Medulla oblongata (tissue), 1 donor: ENCODE measurements at regions not wholly inside any gene's neighbourhood (a gene's known extent, or its start where the extent isn't known, plus 50 kb on each side); places are given as distances from the start of the nearest gene placed in this dataset.

Experiments
- DNase-seq: peaks from one replicate; pipeline ENCODE4 v3.0.0-alpha.2; 2015; ENCODE audit errors: extremely low spot score

DNA sequence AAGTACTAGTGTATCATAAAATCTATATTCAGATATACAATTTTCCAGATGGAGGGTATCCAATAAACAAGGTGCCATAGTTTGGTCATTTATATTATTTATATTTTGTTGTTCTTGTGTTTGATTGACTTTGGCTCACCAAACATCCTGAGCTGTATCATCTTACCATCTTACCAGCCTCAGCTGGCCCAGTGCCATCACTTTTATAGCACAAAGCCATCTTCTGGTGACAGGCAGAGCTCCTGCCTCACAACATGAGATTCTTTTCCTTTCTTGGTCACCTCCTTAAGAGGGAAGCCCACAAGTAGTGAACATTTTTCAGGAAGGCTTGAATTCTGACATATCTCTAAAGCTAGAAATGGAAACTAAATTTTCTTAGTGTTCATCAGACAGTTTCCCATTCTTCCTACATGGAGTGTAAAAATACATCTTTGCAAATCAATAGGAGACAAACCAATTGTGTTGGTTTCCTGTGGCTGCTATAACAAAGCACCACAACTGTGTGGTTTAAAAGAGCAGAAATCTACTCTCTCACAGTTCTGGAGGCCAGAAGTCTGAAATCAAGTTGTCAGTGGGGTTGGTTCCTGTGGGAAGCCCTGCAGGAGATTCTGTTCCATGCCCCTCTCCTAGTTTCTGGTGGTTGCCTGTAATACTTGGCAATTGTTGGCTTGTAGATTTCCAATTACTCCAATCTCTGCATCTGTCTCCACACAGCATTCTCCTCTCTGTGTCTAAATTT is 341.8 kb downstream of the MAN2A1 start:
- DNase-seq, result no peak

DNA sequence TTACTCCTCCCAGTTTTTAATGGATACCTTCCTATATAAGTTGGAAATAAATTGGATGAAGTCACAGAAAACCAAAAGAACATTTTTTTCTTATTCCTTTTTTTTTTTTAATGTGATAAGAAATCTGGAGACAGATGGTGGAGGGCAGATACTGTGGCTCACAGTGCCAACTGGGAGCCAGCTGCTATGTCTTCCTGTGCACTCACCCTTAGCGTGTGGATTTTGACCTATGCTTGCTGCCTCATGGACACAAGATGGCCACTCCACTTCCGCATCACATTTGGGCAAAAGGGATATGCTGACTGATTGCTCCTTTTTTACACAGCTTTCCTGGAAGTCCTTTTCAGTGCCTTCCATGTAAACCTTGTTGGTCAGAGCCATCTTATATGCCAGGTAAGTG is 342.6 kb downstream of the MAN2A1 start:
- no peak for DNase-seq

DNA sequence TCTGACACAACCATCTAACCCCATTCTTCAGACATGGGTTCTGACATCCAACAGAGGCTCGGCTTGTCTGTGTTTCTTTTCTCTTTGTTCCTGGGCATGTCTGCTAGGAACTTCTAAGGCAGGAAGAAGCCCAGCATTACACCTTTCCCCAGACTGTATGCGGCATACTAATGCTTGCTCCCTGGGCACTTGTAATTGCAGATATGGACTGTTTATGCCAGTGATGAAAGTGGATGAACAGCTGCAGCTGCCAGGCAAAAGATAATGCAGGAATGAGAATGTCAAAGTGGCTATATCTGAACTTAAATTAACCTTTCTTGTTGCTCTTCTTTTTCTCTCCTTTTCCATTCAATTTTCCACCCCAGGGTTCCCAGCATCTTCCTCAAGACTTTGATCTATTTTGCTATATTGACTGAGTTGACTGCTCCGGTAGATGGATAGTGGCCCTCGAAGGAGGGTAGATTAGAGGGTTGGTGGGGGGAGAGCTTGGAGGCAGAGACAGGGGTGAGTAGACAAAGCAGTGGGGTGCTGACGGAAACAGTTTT is 344.4 kb downstream of the MAN2A1 start:
- no peak for DNase-seq

- DNase-seq, result peak; percentile 7
These were observed 348.7 kb downstream of the MAN2A1 start for GRCh38 chr5:110038297-110038997.

DNA sequence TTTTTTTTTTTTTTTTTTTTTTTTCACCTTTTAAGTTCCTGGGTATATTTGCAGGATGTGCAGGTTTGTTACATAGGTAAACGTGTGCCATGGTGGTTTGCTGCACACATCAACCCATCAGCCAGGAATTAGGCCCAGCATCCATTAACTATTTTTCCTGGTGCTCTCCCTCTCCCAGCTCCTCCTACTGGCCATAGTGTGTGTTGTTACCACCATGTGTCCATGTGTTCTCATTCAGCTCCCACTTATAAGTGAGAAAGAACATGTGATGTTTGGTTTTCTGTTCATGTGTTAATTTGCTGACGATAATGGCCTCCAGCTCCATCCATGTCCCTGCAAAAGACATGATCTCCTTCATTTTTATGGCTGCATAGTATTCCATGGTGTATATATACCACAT is 350.5 kb downstream of the MAN2A1 start:
- no peak for DNase-seq

- no peak for DNase-seq
These were observed 353.3 kb downstream of the MAN2A1 start for GRCh38 chr5:110043025-110043424.

DNA sequence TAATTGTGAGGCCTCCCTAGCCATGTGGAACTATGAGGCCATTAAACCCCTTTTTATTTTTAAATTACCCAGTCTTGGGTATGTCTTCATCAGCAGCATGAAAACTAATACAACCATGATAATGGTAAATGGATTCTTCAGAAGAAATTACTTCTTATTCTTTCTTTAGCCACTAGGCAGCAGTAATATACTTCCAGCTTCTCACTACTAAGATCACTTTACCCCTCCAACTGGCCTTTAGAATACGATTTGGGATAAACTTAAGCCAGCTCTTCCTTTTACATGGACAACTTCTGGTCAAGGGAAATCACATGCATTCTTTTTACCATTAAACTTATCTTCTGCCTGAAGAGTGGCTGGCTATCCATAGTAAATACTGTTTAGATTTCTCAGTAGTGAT is 355.4 kb downstream of the MAN2A1 start:
- no peak for DNase-seq

DNA sequence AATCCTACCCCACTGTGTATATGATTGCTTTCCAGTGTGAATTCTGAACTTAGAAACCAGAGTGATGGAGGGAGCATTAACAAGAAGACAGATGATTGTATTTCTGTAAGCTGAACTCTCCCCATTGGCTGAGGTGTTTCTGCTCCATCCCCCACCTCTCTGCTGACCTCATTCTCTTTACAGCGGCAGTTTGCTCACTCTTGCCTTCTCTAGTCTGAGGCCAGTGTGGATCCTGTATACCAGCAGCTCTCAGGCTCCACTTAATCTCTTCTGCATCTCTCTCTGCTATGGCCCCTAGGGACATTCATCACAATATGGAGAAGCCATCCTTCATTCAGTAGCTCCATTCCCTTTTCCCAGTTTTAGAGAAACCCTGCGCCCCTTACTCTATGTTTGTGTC is 358.8 kb downstream of the MAN2A1 start:
- no peak for DNase-seq

GRCh38 chr5:110049816-110050215 is 360.1 kb downstream of the MAN2A1 start:
- DNase-seq, result no peak

DNA sequence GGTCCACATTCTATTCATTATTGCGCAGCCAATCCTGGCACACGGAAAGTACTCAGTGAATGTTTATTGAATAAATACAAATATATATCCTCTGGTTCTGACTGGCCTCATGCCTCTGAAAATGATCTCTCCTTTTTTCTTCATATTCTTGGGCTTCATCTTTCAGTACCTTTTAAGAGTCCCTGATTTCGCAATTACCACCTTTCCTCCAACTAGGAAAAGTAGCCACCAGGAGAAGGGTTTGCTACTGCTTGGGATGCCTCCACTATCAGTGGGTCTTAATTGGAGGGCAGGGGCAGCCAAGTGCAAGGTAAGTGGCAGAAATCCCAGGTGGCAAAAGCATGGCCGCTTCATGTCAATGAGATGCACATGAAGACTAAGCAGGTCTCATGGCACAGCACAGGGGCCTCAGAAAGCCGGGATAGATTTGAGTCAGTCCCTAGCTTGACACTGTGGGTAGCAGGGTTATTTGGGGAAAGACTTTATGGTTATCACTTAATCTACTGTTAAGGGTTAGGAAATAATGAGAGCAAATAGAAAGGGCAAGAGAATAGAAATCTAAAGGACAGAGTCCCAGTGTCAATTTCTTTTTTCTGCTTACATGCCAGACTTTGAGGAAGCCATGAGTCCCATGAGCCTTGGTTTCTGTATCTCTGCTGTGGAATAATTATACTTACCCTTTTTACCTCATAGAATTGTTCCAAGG is 361.1 kb downstream of the MAN2A1 start:
- DNase-seq, result no peak

- DNase-seq, result no peak
These were observed 363.5 kb downstream of the MAN2A1 start for GRCh38 chr5:110053205-110053604.

DNA sequence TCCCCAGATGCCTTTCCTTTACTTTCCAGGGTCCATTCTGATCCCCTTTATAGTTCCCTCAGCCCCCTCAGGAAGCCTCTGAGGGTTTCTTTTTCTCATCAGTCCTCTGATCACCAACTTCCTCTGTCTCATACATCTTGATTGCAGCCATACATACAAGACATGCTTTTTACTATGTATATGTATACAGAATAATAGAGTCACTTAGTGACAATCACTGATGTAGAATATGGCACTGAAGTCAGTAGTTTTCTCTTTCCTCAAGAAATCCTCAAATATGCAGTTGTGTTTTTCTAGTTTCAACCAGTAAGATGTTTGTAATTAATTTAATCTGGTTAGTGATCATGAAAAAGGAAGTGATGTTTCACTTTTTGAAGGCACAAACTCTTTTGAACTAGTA is 364.1 kb downstream of the MAN2A1 start:
- no peak for DNase-seq

DNA sequence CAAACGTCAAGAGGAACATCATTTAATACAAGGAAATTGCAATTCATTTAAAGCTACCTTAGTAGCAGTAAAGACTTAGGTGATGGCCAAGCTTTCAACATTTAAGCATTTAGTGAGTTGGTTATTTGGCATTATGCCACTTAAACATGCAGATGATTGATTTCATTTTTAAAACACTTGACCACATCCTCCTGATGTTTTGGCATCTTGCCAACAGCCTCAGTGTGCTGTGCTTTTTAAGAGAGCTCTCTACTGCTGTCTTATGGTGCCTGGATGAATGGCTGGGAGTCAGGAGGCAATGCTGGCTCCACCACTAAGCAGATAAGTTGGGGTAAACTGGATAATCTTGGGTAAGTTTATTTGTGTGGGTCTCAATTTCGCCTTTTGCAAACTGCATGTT is 364.5 kb downstream of the MAN2A1 start:
- peak; percentile 39 for DNase-seq

- peak; percentile 75 for DNase-seq
These were observed 365.6 kb downstream of the MAN2A1 start for GRCh38 chr5:110055302-110055701.

DNA sequence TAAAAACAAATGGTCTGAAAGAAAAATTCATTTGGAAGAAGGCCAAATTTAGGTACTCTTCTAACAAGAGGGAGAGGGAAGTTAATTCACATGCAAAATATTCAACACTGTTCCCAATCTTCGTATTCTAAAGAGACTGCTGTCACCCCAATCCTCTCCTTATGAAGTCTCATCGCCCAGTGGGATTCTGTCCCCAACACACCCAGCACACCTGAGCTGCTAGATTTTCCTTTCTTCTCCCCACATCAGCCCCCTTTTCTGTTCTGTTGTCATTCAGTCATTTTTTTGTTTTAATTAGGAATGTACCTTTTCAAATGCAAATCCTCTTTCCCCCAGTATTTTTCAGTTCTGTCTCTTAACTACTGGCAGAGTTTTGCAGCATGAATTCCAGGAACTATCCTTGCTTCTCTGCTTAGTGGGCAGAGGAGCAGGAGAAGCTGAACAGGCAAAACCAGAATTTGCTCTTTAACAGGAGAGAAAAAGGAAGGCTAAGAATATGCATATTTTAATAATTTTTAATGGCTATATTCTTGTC is 366.9 kb downstream of the MAN2A1 start:
- DNase-seq, result peak; percentile 13

DNA sequence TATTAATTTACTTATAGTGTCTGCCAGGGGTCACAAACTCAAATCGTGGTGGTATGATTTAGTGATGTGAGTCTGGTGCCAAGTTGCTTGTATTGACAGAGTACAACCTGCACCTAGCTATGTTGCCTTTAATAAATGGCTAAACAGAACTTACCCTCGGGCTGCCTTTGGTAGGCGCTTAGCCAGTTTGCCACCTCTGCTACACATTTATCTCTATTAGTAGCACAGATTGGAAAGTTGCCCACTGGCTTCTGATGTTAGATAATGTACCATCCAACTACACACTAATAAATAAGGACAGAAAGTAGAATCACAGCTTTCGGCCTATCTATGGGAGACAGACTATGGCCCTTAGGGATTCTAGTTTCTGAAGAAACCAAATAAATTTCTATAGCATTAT is 368.4 kb downstream of the MAN2A1 start:
- no peak for DNase-seq

DNA sequence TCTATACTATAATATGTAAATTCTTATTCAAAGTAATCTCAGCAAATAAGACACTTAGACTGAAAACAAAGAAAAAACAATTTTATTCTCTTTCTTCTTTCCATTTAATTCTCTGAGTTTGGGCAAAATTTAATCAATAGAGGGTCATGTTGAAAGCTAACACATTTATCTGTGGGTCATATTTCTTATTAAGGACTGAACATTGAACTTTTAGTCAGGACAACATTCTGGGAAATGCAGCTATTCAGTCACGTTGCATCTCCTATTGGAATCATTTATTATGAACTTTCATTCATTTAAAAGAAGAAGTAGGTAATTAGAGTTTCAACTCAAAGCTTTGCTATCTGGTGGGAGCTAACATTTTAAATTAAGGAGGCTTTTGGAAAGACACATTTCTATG is 372.5 kb downstream of the MAN2A1 start:
- DNase-seq, result no peak

DNA sequence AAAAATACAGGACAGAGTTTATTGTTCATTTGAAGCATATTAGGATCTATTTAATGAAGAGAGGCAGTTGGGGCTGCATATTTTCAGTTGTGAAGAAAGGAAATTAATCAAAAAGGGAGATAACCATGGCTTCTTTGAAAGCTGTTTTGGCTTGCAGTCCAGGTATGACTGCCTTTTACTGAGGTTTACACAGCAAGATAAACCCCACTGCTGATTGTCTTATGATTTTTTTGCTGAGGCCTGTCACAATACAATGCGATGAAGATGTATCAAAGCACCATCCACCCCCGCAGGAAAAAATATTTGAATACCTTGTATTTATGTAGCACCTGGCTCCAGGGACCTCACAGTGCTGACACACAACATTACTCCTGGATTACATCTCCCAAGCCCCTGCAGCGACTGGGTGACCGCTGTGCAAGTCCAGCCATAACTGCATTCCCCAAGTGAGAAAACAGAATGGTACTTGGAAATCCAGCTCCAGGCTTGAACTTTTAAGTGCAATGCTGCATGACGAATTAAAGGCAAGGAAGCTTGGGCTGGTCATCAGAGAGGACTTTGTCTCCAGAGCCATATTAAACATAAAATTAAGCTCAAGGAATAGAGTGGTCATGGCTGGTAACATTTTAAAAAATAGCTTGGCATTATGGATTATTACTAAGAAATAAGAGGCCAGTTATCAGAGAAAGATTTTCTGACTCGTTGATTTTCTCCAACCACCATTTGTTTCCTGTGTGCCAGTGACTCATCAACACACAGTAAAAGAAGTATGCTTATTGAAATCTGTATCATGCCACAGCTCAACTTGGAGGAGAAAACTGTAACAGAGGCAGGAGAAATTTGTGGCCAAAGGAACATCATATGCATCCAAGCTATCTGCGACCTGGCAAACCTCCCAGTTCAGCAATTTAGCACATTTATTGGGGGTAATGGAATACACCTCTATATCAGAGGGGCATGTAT is 374.2 kb downstream of the MAN2A1 start:
- DNase-seq, result no peak

DNA sequence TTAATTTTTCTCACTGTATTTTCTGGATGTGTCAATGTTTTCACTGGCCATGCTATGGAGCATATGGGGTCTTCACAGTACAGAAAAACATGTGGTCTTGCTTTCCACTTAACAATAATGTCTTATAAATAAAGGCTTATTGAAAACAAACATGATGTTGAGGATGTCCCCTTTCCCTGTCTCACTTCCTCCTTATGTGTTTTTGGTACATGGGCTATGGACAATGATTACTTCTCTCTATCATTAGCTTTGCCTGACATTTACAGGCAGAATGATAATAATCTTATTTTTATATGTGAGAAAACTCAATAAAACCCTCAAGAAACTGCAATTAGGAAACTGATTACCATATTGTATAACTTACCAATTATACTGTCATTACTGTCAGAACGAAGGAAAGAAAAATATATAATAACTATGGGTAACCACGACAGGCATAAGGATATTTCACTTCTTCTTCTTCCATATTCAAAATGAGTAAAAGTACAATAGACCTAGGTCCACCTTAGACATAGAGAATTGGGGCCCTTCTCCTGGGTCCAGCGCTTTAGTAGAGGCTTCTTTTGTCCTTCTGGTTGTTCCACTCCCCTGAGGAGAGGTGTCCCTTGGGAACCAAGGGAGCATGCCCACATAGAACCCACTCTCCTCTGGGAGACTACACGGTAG is 375.0 kb downstream of the MAN2A1 start:
- DNase-seq, result no peak

DNA sequence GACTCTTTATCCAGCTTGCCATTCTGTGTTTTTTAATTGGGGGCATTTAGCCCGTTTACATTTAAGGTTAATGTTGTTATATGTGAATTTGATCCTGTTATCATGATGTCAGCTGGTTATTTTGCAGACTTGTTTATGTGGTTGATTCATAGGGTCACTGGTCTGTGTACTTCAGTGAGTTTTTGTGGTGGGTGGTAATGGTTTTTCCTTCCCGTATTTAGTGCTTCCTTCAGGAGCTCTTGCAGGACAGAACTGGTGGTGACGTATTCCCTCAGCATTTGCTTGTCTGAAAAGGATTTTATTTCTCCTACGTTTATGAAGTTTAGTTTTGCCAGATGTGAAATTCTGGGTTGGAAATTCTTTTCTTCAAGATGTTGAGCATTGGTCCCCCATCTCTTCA is 381.1 kb downstream of the MAN2A1 start:
- DNase-seq, result no peak

- DNase-seq, result no peak
These were observed 382.9 kb downstream of the MAN2A1 start for GRCh38 chr5:110072651-110073050.
